PC-9 (cell line): ENCODE measurements at regions not wholly inside any gene's neighbourhood (a gene's known extent, or its start where the extent isn't known, plus 50 kb on each side); places are given as distances from the start of the nearest gene placed in this dataset.

Experiments used
- CTCF ChIP-seq: fragments of 200-600 bp; sonication (generic); conservative IDR thresholded peaks from 2 replicates; pipeline ENCODE4 v1.6.1; 2017; ENCODE audit warnings: mixed run types, antibody characterized with exemption, mild to moderate bottlenecking, moderate library complexity
- EZH2 ChIP-seq: fragments of 200-600 bp; sonication (generic); IDR thresholded peaks from 2 replicates; pipeline ENCODE4 v1.8.0; 2017; ENCODE audit warnings: antibody characterized with exemption, low read depth

DNA sequence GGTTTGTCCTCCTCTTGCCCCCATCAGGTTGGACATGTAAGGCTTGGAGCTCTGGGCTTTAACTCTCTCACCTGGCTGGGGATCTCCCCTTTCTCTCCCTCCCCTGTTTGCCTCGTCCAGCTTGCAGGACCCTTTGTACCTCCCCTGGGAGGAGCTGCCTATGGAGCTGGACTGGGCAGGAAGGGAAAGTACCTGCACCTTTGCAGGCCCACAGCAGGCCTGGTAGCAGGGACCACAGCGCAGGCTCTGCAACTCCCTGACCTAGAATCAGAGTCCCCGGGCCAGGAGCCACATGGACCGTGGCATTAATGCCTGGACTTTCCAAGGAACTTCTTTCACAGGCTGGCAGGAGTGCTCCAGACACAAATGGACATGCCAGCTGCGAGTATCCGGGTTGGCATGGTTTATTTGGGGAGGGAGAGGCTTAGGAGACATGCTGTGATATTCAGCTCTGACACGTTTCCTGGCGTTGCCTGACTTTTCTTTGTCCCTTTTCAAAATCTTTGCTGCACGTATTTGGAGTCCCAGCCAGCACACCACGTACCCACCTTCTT, 268.5 kb upstream of the EXOC2 start:
- TF ChIP-seq CTCF (no peak), EZH2 (no peak)
